Endothelial cell of umbilical vein (primary cell): ENCODE measurements at regions not wholly inside any gene's neighbourhood (a gene's known extent, or its start where the extent isn't known, plus 50 kb on each side); places are given as distances from the start of the nearest gene placed in this dataset.

Experiments
- BruUV-seq: library from RNA; stranded (reverse); fragments of 400-500 nt; replicated peaks from 2 replicates; lab custom pipeline; 2021; lab: Mats Ljungman, UMichigan
- CTCF ChIA-PET: fragments of 300-600, 350-600 bp; sonication (Branson Sonifier 250); formaldehyde crosslinking; loops from one replicate; lab custom pipeline; 2021; ENCODE audit warnings: antibody characterized with exemption, inconsistent platforms; lab: Charles Lee
- POLR2A ChIA-PET: fragments of 300-600, 350-600 bp; sonication (Branson Sonifier 250); formaldehyde crosslinking; loops from one replicate; lab custom pipeline; 2021; ENCODE audit warnings: antibody characterized with exemption, inconsistent platforms; lab: Charles Lee
- DNase-seq: peaks from one replicate; pipeline ENCODE4 v3.0.0-alpha.2; 2011; ENCODE audit warnings: low read depth, low spot score
- FAIRE-seq: peaks from 2 replicates; lab custom pipeline; 2011; peaks lifted over from hg19 to GRCh38; lab: Jason Lieb, UNC
- H2AFZ ChIP-seq: 2 replicates; pipeline ENCODE4 v1.6.0; 2012; ENCODE audit warnings: low read depth, low read length, control low read depth, inconsistent platforms
- H3K27ac ChIP-seq: 2 replicates; pipeline ENCODE4 v1.5.1; 2011; ENCODE audit warnings: low read depth, mild to moderate bottlenecking, control low read depth, low read length, moderate library complexity; ENCODE audit not compliant: insufficient read depth
- H3K27me3 ChIP-seq, 2 experiments: 2 replicates each; pipeline versions ENCODE4 v1.6.0 to v1.6.1; 2011; ENCODE audit warnings: low read length in 2 of 2, mixed read lengths in 1 of 2; ENCODE audit not compliant: control insufficient read depth in 2 of 2, insufficient read depth in 2 of 2
- H3K36me3 ChIP-seq, 2 experiments: 2 replicates in 1 of 2; 3 replicates in 1 of 2; pipeline ENCODE4 v1.5.1; 2011; ENCODE audit warnings: low read length in 2 of 2, mild to moderate bottlenecking in 1 of 2, moderate library complexity in 1 of 2; ENCODE audit not compliant: control insufficient read depth in 2 of 2, insufficient read depth in 2 of 2; ENCODE audit errors: extremely low read depth in 1 of 2
- H3K4me1 ChIP-seq: 3 replicates; pipeline ENCODE4 v1.5.1; 2011; ENCODE audit warnings: mild to moderate bottlenecking, low read length; ENCODE audit not compliant: control insufficient read depth, insufficient read depth; ENCODE audit errors: extremely low read depth
- H3K4me2 ChIP-seq: 2 replicates; pipeline ENCODE4 v1.6.1; 2011; ENCODE audit warnings: low read length, control low read depth, mixed read lengths; ENCODE audit not compliant: insufficient read depth
- H3K4me3 ChIP-seq, 3 experiments: fragments of 200-600 bp in 1 of 3; sonication (generic), shearing (Covaris generic) in 1 of 3; replicated peaks in 1 of 3; 2 replicates each; pipeline ENCODE4 v1.5.1; 2011 to 2016; ENCODE audit warnings: control low read depth in 3 of 3, low read length in 3 of 3, mild to moderate bottlenecking in 2 of 3, inconsistent platforms in 1 of 3, low read depth in 1 of 3, moderate library complexity in 1 of 3; ENCODE audit not compliant: insufficient read depth in 1 of 3
- H3K79me2 ChIP-seq: 2 replicates; pipeline ENCODE4 v1.6.0; 2012; ENCODE audit warnings: low read length, inconsistent platforms; ENCODE audit not compliant: control insufficient read depth, insufficient read depth
- H3K9ac ChIP-seq: replicated peaks from 2 replicates; pipeline ENCODE3; 2011; ENCODE audit warnings: low read length, control low read depth; ENCODE audit not compliant: insufficient read depth; ENCODE audit errors: extremely low read depth
- H3K9me1 ChIP-seq: replicated peaks from 3 replicates; pipeline ENCODE4 v1.6.0; 2011; ENCODE audit warnings: mild to moderate bottlenecking, low read length; ENCODE audit not compliant: control insufficient read depth, insufficient read depth; ENCODE audit errors: extremely low read depth
- H3K9me3 ChIP-seq: replicated peaks from 2 replicates; pipeline ENCODE4 v1.5.1; 2012; ENCODE audit warnings: low read length, inconsistent platforms; ENCODE audit not compliant: control insufficient read depth, insufficient read depth
- H4K20me1 ChIP-seq: replicated peaks from 2 replicates; pipeline ENCODE3; 2011; ENCODE audit warnings: mild to moderate bottlenecking, low read length; ENCODE audit not compliant: control insufficient read depth, insufficient read depth; ENCODE audit errors: extremely low read depth
- CTCF ChIP-seq, 2 donors: IDR thresholded peaks; 1 replicate in 1 of 2; 2 replicates in 1 of 2; pipeline ENCODE4 v1.5.1; 2011; ENCODE audit warnings: low read length in 2 of 2, mild to moderate bottlenecking in 2 of 2, moderate library complexity in 2 of 2, control low read depth in 1 of 2, inconsistent platforms in 1 of 2, low read depth in 1 of 2; ENCODE audit not compliant: insufficient read depth in 1 of 2; ENCODE audit errors: extremely low read depth in 1 of 2
- EZH2 ChIP-seq: IDR thresholded peaks from 2 replicates; pipeline ENCODE4 v1.6.1; 2012; ENCODE audit warnings: borderline replicate concordance, low read depth, mild to moderate bottlenecking, moderate library complexity, low read length, inconsistent platforms; ENCODE audit not compliant: severe bottlenecking
- FOS ChIP-seq: IDR thresholded peaks from 2 replicates; pipeline ENCODE4 v1.6.1; 2011; ENCODE audit warnings: mild to moderate bottlenecking, low read length, moderate library complexity, borderline replicate concordance; ENCODE audit not compliant: insufficient read depth
- GATA2 ChIP-seq: IDR thresholded peaks from 2 replicates; pipeline ENCODE4 v1.7.0; 2011; ENCODE audit warnings: low read depth, mild to moderate bottlenecking, moderate library complexity, mixed read lengths, low read length; ENCODE audit not compliant: insufficient read length, insufficient read depth
- JUN ChIP-seq: IDR thresholded peaks from 2 replicates; pipeline ENCODE4 v1.6.1; 2011; ENCODE audit warnings: borderline replicate concordance, low read depth; ENCODE audit not compliant: insufficient read length, insufficient read depth
- MAX ChIP-seq: IDR thresholded peaks from 2 replicates; pipeline ENCODE4 v1.6.1; 2011; ENCODE audit not compliant: insufficient read depth, insufficient read length
- MYC ChIP-seq: IDR thresholded peaks from one replicate; pipeline ENCODE4 v1.6.1; 2011; ENCODE audit warnings: mild to moderate bottlenecking, low read depth, low read length
- POLR2A ChIP-seq: IDR thresholded peaks from 2 replicates; pipeline ENCODE4 v1.6.1; 2012; ENCODE audit warnings: low read depth, mild to moderate bottlenecking, control low read depth, low read length
- POLR2AphosphoS5 ChIP-seq: IDR thresholded peaks from 2 replicates; pipeline ENCODE4 v1.6.1; 2012; ENCODE audit warnings: low read depth, mild to moderate bottlenecking, control low read depth, low read length, moderate library complexity; ENCODE audit not compliant: insufficient read depth
- dilution Hi-C: fragments of 300-500 bp; cut with MboI; formaldehyde crosslinking; loops from one replicate; pipeline ENCODE4 v1.15.0; 2019; ENCODE audit warnings: low sequenced_read_pairs; ENCODE audit not compliant: extremely low pct_ligation_motif_present
- intact Hi-C: fragments of 100-400 bp; cut with micrococcal nuclease; formaldehyde crosslinking; loops from one replicate; pipeline ENCODE4 v1.10.0; 2022

- Histone ChIP-seq H3K4me2 (no peak overlapping the region), H3K36me3 (no peaks in the 10 kb centered on the region), H3K9ac (no peak overlapping the region), H3K4me3 (no peak overlapping the region), H3K27me3 (no peaks in the 10 kb centered on the region), H3K9me1 (no peaks in the 10 kb centered on the region), H2AFZ (no peak overlapping the region), H3K79me2 (no peaks in the 10 kb centered on the region), H3K9me3 (peaks cover 11% of the 10 kb centered on the region), H3K27ac (no peak overlapping the region), H3K4me1 (no peaks in the 10 kb centered on the region), H4K20me1 (no peaks in the 10 kb centered on the region)
- BruUV-seq, result no TSS peak
- ChIA-PET POLR2A (no interaction called here), CTCF (no interaction called here)
- DNase-seq (no peak), FAIRE-seq (no peak)
- intact Hi-C loops, result no loop called here
- dilution Hi-C loops, result no loop called here
- no peak for TF ChIP-seq POLR2A
- TF ChIP-seq JUN, result no peak
- no peak for TF ChIP-seq GATA2
- no peak for TF ChIP-seq FOS
- TF ChIP-seq MYC, result no peak
- TF ChIP-seq CTCF (IDR thresholded peaks at IDR 0.05; ENCODE audit: extremely low read depth in 1 of 2, insufficient read depth in 1 of 2, low read depth in 1 of 2, low read length in 2 of 2), result no peak
- no peak for TF ChIP-seq EZH2
- TF ChIP-seq POLR2AphosphoS5, result no peak
- TF ChIP-seq MAX, result no peak
Measured at GRCh38 chr16:48963901-48964615, 317.6 kb downstream of the CBLN1 start.
